ENCODE measurements at regions not wholly inside any gene's neighbourhood (a gene's known extent, or its start where the extent isn't known, plus 50 kb on each side); places are given as distances from the start of the nearest gene placed in this dataset.

DNA sequence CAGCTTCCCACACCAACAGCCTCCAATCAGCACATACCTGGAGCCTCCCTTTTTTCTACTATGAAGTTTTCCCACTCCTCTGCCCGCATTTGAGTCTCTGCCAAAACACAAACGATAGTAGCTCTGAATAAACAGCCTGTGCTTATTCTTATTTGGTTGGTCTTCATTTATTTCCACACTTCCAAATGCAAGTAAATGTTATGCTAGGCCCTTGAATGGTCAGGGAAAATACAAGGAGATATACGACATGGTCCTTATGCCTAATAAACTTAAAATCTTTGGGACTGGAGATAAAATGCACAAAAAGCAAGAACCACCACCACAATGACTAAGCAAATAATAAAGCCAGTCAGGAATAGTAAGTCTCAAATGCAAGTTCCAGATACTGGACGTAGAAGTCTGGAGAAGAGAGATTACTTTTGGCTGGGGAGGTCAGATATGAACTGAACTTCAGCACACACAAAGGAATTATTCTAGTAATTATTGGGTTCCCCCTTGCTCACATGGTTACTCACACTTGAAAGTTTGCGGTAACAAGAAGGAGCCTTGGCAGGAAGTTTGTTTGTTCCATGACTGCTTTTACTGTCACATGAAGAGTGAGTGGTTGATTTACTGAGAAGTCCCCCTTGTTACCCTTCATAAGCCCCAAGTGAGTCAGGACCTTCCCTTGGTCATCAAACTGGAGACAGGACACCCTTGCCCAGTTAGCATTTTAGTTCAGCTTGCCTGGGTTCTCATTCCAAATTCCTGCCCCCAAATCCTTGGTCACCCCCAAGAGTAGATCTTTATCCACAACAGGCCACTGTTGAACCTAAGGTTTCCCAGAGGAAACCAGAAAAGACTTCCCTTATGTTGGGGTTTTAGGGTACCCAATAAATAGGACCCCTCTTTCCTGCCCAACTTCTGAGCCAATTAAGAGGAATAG is 511.2 kb upstream of the JARID2 start:
- TF ChIP-seq CTCF (IDR thresholded peaks at IDR 0.05; ENCODE audit: poor library complexity) (no peak), EZH2 (IDR thresholded peaks at IDR 0.05; ENCODE audit: borderline replicate concordance) (no peak)
